ENCODE measurements at regions not wholly inside any gene's neighbourhood (a gene's known extent, or its start where the extent isn't known, plus 50 kb on each side); places are given as distances from the start of the nearest gene placed in this dataset.

- no peak for TF ChIP-seq EZH2 (IDR thresholded peaks at IDR 0.05)
- TF ChIP-seq POLR2A (IDR thresholded peaks at IDR 0.05; ENCODE audit: borderline replicate concordance, extremely low read depth, insufficient read depth, insufficient read length), result no peak
- no peak for TF ChIP-seq CTCF (IDR thresholded peaks at IDR 0.05 in 2 of 3, conservative IDR thresholded peaks at IDR 0.05 in 1 of 3; ENCODE audit: borderline replicate concordance in 1 of 3, insufficient read depth in 1 of 3, low read depth in 2 of 3, low read length in 2 of 3)
- TF ChIP-seq ATF3 (IDR thresholded peaks at IDR 0.05), result no peak
- no peak for TF ChIP-seq POLR2AphosphoS5 (IDR thresholded peaks at IDR 0.05; ENCODE audit: low read depth, low read length)
- TF ChIP-seq EZH2phosphoT487 (IDR thresholded peaks at IDR 0.05; ENCODE audit: borderline replicate concordance), result no peak
- TF ChIP-seq TCF7L2 (IDR thresholded peaks at IDR 0.05; ENCODE audit: borderline replicate concordance, extremely low read depth, insufficient read depth, insufficient read length), result no peak
- no peak for TF ChIP-seq RAD21 (IDR thresholded peaks at IDR 0.05; ENCODE audit: low read depth)
- TF ChIP-seq REST (IDR thresholded peaks at IDR 0.05; ENCODE audit: low read depth), result no peak
- no peak for TF ChIP-seq SP1 (IDR thresholded peaks at IDR 0.05; ENCODE audit: low read depth)
- no peak for TF ChIP-seq FOSL1 (IDR thresholded peaks at IDR 0.05; ENCODE audit: low read depth)
- TF ChIP-seq CEBPB (IDR thresholded peaks at IDR 0.05; ENCODE audit: low read depth), result no peak
Measured at GRCh38 chr3:95719481-95719880, 1094.9 kb upstream of the EPHA6 start.
